Stomach (tissue), 4 donors: ENCODE measurements at regions not wholly inside any gene's neighbourhood (a gene's known extent, or its start where the extent isn't known, plus 50 kb on each side); places are given as distances from the start of the nearest gene placed in this dataset.

Source experiments
- CTCF ChIP-seq, 7 experiments: fragments of 450-650 bp in 4 of 7; fragments of 200-600 bp in 3 of 7; sonication (generic) in 3 of 7; IDR thresholded peaks; one replicate each; pipeline ENCODE4 v1.5.1; 2016 to 2019; ENCODE audit warnings: antibody characterized with exemption in 7 of 7, control low read depth in 2 of 7, mild to moderate bottlenecking in 1 of 7
- EP300 ChIP-seq: sonication (generic); formaldehyde crosslinking; IDR thresholded peaks from one replicate; pipeline ENCODE4 v1.6.1; 2017; ENCODE audit warnings: antibody characterized with exemption
- POLR2A ChIP-seq, 4 donors: fragments of 450-650 bp; IDR thresholded peaks; one replicate each; pipeline ENCODE4 v1.6.1; 2016; ENCODE audit warnings: antibody characterized with exemption in 4 of 4, control low read depth in 2 of 4, mild to moderate bottlenecking in 1 of 4, moderate library complexity in 1 of 4
- POLR2AphosphoS5 ChIP-seq, 3 donors: sonication (generic); formaldehyde crosslinking; IDR thresholded peaks; one replicate each; pipeline ENCODE4 v1.6.1; 2016; ENCODE audit warnings: antibody characterized with exemption in 3 of 3

- TF ChIP-seq CTCF (IDR thresholded peaks at IDR 0.05) (peak in 3 of 7 experiments; percentile 21 to 39 (median 22)), POLR2AphosphoS5 (IDR thresholded peaks at IDR 0.05) (no peak), POLR2A (IDR thresholded peaks at IDR 0.05) (no peak), EP300 (no peak)
Measured at GRCh38 chr18:55781481-55781957, 193.5 kb upstream of the TCF4 start.
